Astrocyte (in vitro differentiated cells and primary cell): ENCODE measurements at regions not wholly inside any gene's neighbourhood (a gene's known extent, or its start where the extent isn't known, plus 50 kb on each side); places are given as distances from the start of the nearest gene placed in this dataset.
A peak's percentile ranks its signal among the peaks of the same experiment; 100 is the strongest.

ENCODE experiments used
- DNase-seq: peaks from one replicate; pipeline ENCODE4 v3.0.0-alpha.2; 2010; ENCODE audit warnings: low read depth
- FAIRE-seq: peaks from 2 replicates; lab custom pipeline; 2011; peaks lifted over from hg19 to GRCh38; lab: Jason Lieb, UNC
- H2AFZ ChIP-seq: 2 replicates; pipeline ENCODE4 v1.6.0; 2012; ENCODE audit warnings: low read depth, low read length, inconsistent platforms
- H3K27ac ChIP-seq: 2 replicates; pipeline ENCODE4 v1.5.1; 2011; ENCODE audit warnings: low read depth, low read length, inconsistent platforms
- H3K27me3 ChIP-seq: 2 replicates; pipeline ENCODE4 v1.6.0; 2011; ENCODE audit warnings: low read length, inconsistent platforms; ENCODE audit not compliant: insufficient read depth
- H3K36me3 ChIP-seq: 2 replicates; pipeline ENCODE4 v1.5.1; 2011; ENCODE audit warnings: low read length, inconsistent platforms; ENCODE audit not compliant: insufficient read depth
- H3K4me1 ChIP-seq: 2 replicates; pipeline ENCODE4 v1.5.1; 2011; ENCODE audit warnings: low read length, inconsistent platforms; ENCODE audit not compliant: insufficient read depth
- H3K4me2 ChIP-seq: 2 replicates; pipeline ENCODE4 v1.6.0; 2012; ENCODE audit warnings: low read length, inconsistent platforms
- H3K4me3 ChIP-seq: 2 replicates; pipeline ENCODE4 v1.5.1; 2011; ENCODE audit warnings: low read depth, mild to moderate bottlenecking, low read length, inconsistent platforms; ENCODE audit not compliant: insufficient read depth
- H3K79me2 ChIP-seq: 2 replicates; pipeline ENCODE4 v1.6.0; 2012; ENCODE audit warnings: mild to moderate bottlenecking, low read length, inconsistent platforms; ENCODE audit not compliant: insufficient read depth
- H3K9ac ChIP-seq: 2 replicates; pipeline ENCODE4 v1.6.0; 2012; ENCODE audit warnings: mild to moderate bottlenecking, low read length, inconsistent platforms
- H3K9me3 ChIP-seq: 2 replicates; pipeline ENCODE4 v1.5.1; 2012; ENCODE audit warnings: low read depth, mild to moderate bottlenecking, low read length, inconsistent platforms; ENCODE audit not compliant: insufficient read depth
- H4K20me1 ChIP-seq: 2 replicates; pipeline ENCODE4 v1.6.0; 2012; ENCODE audit warnings: low read length, inconsistent platforms; ENCODE audit not compliant: insufficient read depth
- H3K27ac Mint-ChIP-seq: one replicate; pipeline ENCODE4 v1.8.0; 2021; ENCODE audit warnings: mild to moderate bottlenecking, mixed read lengths; ENCODE audit not compliant: unreplicated experiment
- H3K27me3 Mint-ChIP-seq: one replicate; pipeline ENCODE4 v1.8.0; 2021; ENCODE audit warnings: low read depth, mixed read lengths; ENCODE audit not compliant: unreplicated experiment
- H3K36me3 Mint-ChIP-seq: one replicate; pipeline ENCODE4 v1.8.0; 2021; ENCODE audit warnings: low read depth, mixed read lengths; ENCODE audit not compliant: unreplicated experiment
- H3K4me1 Mint-ChIP-seq: one replicate; pipeline ENCODE4 v1.8.0; 2021; ENCODE audit warnings: low read depth, mixed read lengths; ENCODE audit not compliant: unreplicated experiment
- H3K4me3 Mint-ChIP-seq: one replicate; pipeline ENCODE4 v1.8.0; 2021; ENCODE audit warnings: mild to moderate bottlenecking, moderate library complexity, mixed read lengths; ENCODE audit not compliant: unreplicated experiment
- H3K9me3 Mint-ChIP-seq: one replicate; pipeline ENCODE4 v1.8.0; 2021; ENCODE audit warnings: mild to moderate bottlenecking, mixed read lengths; ENCODE audit not compliant: unreplicated experiment
- EZH2 ChIP-seq: IDR thresholded peaks from 2 replicates; pipeline ENCODE4 v1.6.1; 2012; ENCODE audit warnings: mild to moderate bottlenecking, low read length, inconsistent platforms; ENCODE audit not compliant: insufficient read depth
- TF ChIP-seq, protein P1 (sequence below): IDR thresholded peaks from 2 replicates; pipeline ENCODE4 v1.5.1; 2011; ENCODE audit warnings: low read depth, mild to moderate bottlenecking, inconsistent platforms, low read length, moderate library complexity; ENCODE audit not compliant: insufficient read depth

- TF ChIP-seq, protein P1, sequence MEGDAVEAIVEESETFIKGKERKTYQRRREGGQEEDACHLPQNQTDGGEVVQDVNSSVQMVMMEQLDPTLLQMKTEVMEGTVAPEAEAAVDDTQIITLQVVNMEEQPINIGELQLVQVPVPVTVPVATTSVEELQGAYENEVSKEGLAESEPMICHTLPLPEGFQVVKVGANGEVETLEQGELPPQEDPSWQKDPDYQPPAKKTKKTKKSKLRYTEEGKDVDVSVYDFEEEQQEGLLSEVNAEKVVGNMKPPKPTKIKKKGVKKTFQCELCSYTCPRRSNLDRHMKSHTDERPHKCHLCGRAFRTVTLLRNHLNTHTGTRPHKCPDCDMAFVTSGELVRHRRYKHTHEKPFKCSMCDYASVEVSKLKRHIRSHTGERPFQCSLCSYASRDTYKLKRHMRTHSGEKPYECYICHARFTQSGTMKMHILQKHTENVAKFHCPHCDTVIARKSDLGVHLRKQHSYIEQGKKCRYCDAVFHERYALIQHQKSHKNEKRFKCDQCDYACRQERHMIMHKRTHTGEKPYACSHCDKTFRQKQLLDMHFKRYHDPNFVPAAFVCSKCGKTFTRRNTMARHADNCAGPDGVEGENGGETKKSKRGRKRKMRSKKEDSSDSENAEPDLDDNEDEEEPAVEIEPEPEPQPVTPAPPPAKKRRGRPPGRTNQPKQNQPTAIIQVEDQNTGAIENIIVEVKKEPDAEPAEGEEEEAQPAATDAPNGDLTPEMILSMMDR: no peak
- no peak for TF ChIP-seq EZH2
- Mint-ChIP-seq H3K4me1 (peaks cover 3% of the 10 kb centered on the region), H3K27ac (no peak overlapping the region), H3K27me3 (peaks cover 10% of the 10 kb centered on the region), H3K36me3 (no peaks in the 10 kb centered on the region), H3K4me3 (no peak overlapping the region), H3K9me3 (peaks cover 2% of the 10 kb centered on the region)
- no peaks in the 10 kb centered on the region for H3K79me2 ChIP-seq
- no peak overlapping the region for H3K27ac ChIP-seq
- H3K36me3 ChIP-seq: no peaks in the 10 kb centered on the region
- H2AFZ ChIP-seq: no peak overlapping the region
- no peak overlapping the region for H3K4me2 ChIP-seq
- peaks cover 3% of the 10 kb centered on the region for H3K27me3 ChIP-seq
- no peaks in the 10 kb centered on the region for H3K9me3 ChIP-seq
- H3K4me1 ChIP-seq: no peaks in the 10 kb centered on the region
- no peak for DNase-seq
- FAIRE-seq: no peak
- no peak overlapping the region for H3K9ac ChIP-seq
- H3K4me3 ChIP-seq: no peak overlapping the region
- H4K20me1 ChIP-seq: no peaks in the 10 kb centered on the region
These were observed 156.8 kb upstream of the BCL6 start for GRCh38 chr3:187902041-187902471.

DNA sequence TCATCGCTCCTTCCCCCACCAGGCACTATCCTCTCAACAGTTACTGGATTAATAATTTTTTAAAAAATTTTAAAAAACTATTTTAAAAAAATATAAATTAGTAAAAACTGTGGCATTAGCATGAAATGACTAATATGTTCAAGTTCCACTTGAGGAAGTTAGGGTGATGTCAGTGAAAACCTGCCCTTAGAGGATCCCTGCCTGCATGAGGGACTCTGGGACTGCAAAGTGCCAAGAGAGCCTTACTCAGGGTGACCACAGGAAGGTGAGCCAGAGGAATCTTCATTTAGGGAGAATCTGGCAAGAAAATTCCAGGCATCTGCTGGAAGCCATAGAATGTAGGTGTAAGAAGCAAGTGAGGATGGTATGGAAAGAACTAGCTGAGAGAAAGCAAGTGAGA, 157.7 kb upstream of the BCL6 start:
- H3K9ac ChIP-seq: no peak overlapping the region
- peaks cover 3% of the 10 kb centered on the region for H3K27me3 ChIP-seq
- peaks cover 2% of the 10 kb centered on the region for H3K9me3 Mint-ChIP-seq
- no peaks in the 10 kb centered on the region for H3K4me1 ChIP-seq
- no peak overlapping the region for H3K27ac Mint-ChIP-seq
- H3K36me3 Mint-ChIP-seq: no peaks in the 10 kb centered on the region
- FAIRE-seq (no peak), DNase-seq (no peak)
- peaks cover 3% of the 10 kb centered on the region for H3K4me1 Mint-ChIP-seq
- H2AFZ ChIP-seq: no peak overlapping the region
- peaks cover 10% of the 10 kb centered on the region for H3K27me3 Mint-ChIP-seq
- H3K9me3 ChIP-seq: no peaks in the 10 kb centered on the region
- no peaks in the 10 kb centered on the region for H4K20me1 ChIP-seq
- no peak overlapping the region for H3K4me3 Mint-ChIP-seq
- no peaks in the 10 kb centered on the region for H3K36me3 ChIP-seq
- H3K4me2 ChIP-seq: no peak overlapping the region
- no peaks in the 10 kb centered on the region for H3K79me2 ChIP-seq
- no peak overlapping the region for H3K4me3 ChIP-seq
- no peak overlapping the region for H3K27ac ChIP-seq
- TF ChIP-seq, protein P1: no peak
- TF ChIP-seq EZH2: no peak

- Histone ChIP-seq H3K4me3 (no peak overlapping the region), H3K9ac (no peak overlapping the region), H4K20me1 (no peaks in the 10 kb centered on the region), H3K9me3 (no peaks in the 10 kb centered on the region), H3K27me3 (peaks cover 3% of the 10 kb centered on the region), H3K4me1 (no peaks in the 10 kb centered on the region), H2AFZ (no peak overlapping the region), H3K36me3 (no peaks in the 10 kb centered on the region), H3K4me2 (no peak overlapping the region), H3K79me2 (no peaks in the 10 kb centered on the region), H3K27ac (no peak overlapping the region)
- H3K4me3 Mint-ChIP-seq: no peak overlapping the region
- H3K4me1 Mint-ChIP-seq: peaks cover 3% of the 10 kb centered on the region
- DNase-seq: no peak
- H3K9me3 Mint-ChIP-seq: no peaks in the 10 kb centered on the region
- H3K36me3 Mint-ChIP-seq: no peaks in the 10 kb centered on the region
- peaks cover 5% of the 10 kb centered on the region for H3K27me3 Mint-ChIP-seq
- no peak overlapping the region for H3K27ac Mint-ChIP-seq
- FAIRE-seq: peak; percentile 32
- TF ChIP-seq EZH2: no peak
- TF ChIP-seq, protein P1: no peak
These were observed 158.4 kb upstream of the BCL6 start for GRCh38 chr3:187903697-187904096.
